Hepatocyte (in vitro differentiated cells): ENCODE measurements at regions not wholly inside any gene's neighbourhood (a gene's known extent, or its start where the extent isn't known, plus 50 kb on each side); places are given as distances from the start of the nearest gene placed in this dataset.

Experiments
- DNase-seq: peaks from one replicate; pipeline ENCODE4 v3.0.0-alpha.2; 2016; ENCODE audit warnings: low spot score
- H2AFZ ChIP-seq: fragments of 200-600 bp; sonication (generic); 2 replicates; pipeline ENCODE4 v1.6.0; 2016; ENCODE audit warnings: antibody characterized with exemption, mild to moderate bottlenecking
- H3K27ac ChIP-seq: fragments of 200-600 bp; sonication (generic); 2 replicates; pipeline ENCODE4 v1.5.1; 2016; ENCODE audit warnings: mild to moderate bottlenecking
- H3K27me3 ChIP-seq: fragments of 200-600 bp; sonication (generic); 2 replicates; pipeline ENCODE4 v1.6.1; 2016
- H3K36me3 ChIP-seq: fragments of 200-600 bp; sonication (generic); replicated peaks from 2 replicates; pipeline ENCODE4 v1.5.1; 2016; ENCODE audit warnings: low read depth; ENCODE audit not compliant: insufficient read depth
- H3K4me1 ChIP-seq: fragments of 200-600 bp; sonication (generic); 2 replicates; pipeline ENCODE4 v1.5.1; 2016; ENCODE audit warnings: mild to moderate bottlenecking, moderate library complexity; ENCODE audit not compliant: insufficient read depth
- H3K4me2 ChIP-seq: fragments of 200-600 bp; sonication (generic); 2 replicates; pipeline ENCODE4 v1.6.0; 2016
- H3K4me3 ChIP-seq: fragments of 200-600 bp; sonication (generic); 2 replicates; pipeline ENCODE4 v1.5.1; 2016; ENCODE audit warnings: mild to moderate bottlenecking
- H3K79me2 ChIP-seq: fragments of 200-600 bp; sonication (generic); 2 replicates; pipeline ENCODE4 v1.6.0; 2017; ENCODE audit warnings: mild to moderate bottlenecking
- H3K9me2 ChIP-seq: fragments of 200-600 bp; sonication (generic); replicated peaks from 2 replicates; pipeline ENCODE4 v1.6.0; 2017; ENCODE audit warnings: mild to moderate bottlenecking; ENCODE audit not compliant: insufficient read depth
- H3K9me3 ChIP-seq: fragments of 200-600 bp; sonication (generic); 2 replicates; pipeline ENCODE4 v1.5.1; 2016; ENCODE audit warnings: low read depth, mild to moderate bottlenecking
- H4K20me1 ChIP-seq: fragments of 200-600 bp; sonication (generic); 2 replicates; pipeline ENCODE4 v1.6.0; 2016; ENCODE audit warnings: mild to moderate bottlenecking; ENCODE audit not compliant: insufficient read depth, poor library complexity, severe bottlenecking
- CTCF ChIP-seq: fragments of 200-600 bp; sonication (generic); IDR thresholded peaks from 2 replicates; pipeline ENCODE4 v1.5.1; 2016; ENCODE audit warnings: antibody characterized with exemption, mild to moderate bottlenecking; ENCODE audit not compliant: poor library complexity
- EZH2 ChIP-seq: fragments of 200-600 bp; sonication (generic); IDR thresholded peaks from 2 replicates; pipeline ENCODE4 v1.6.1; 2016; ENCODE audit warnings: antibody characterized with exemption, mild to moderate bottlenecking, borderline replicate concordance
- EZH2phosphoT487 ChIP-seq: fragments of 200-600 bp; sonication (generic); IDR thresholded peaks from one replicate; pipeline ENCODE4 v1.6.1; 2018; ENCODE audit warnings: antibody characterized with exemption, mild to moderate bottlenecking, low read depth, moderate library complexity; ENCODE audit not compliant: unreplicated experiment, severe bottlenecking
- WGBS: methylation state at CpG from one replicate; pipeline ENCODE4 v1.1.6; 2016; ENCODE audit warnings: low lambda C conversion rate; ENCODE audit errors: missing lambda C conversion rate; 5-methylcytosine and 5-hydroxymethylcytosine counted together

- Histone ChIP-seq H3K27ac (no peak overlapping the region), H3K79me2 (no peaks in the 10 kb centered on the region), H3K36me3 (no peaks in the 10 kb centered on the region), H3K27me3 (no peaks in the 10 kb centered on the region), H3K4me1 (no peaks in the 10 kb centered on the region), H3K9me2 (no peaks in the 10 kb centered on the region), H3K9me3 (no peaks in the 10 kb centered on the region), H3K4me2 (no peak overlapping the region), H2AFZ (no peak overlapping the region), H4K20me1 (no peaks in the 10 kb centered on the region), H3K4me3 (no peak overlapping the region)
- no peak for DNase-seq
- TF ChIP-seq CTCF (no peak), EZH2 (no peak), EZH2phosphoT487 (no peak)
These were observed 208.7 kb upstream of the GLI3 start for GRCh38 chr7:42445691-42446090.

- Histone ChIP-seq H3K79me2 (no peaks in the 10 kb centered on the region), H3K9me3 (peaks cover 9% of the 10 kb centered on the region), H4K20me1 (no peaks in the 10 kb centered on the region), H3K36me3 (no peaks in the 10 kb centered on the region), H3K4me2 (no peak overlapping the region), H3K4me3 (no peak overlapping the region), H3K4me1 (no peaks in the 10 kb centered on the region), H3K9me2 (no peaks in the 10 kb centered on the region), H2AFZ (no peak overlapping the region), H3K27ac (no peak overlapping the region), H3K27me3 (no peaks in the 10 kb centered on the region)
- 99% methylated on average over 5 of the region's 5 CpGs for WGBS
- DNase-seq: no peak
- no peak for TF ChIP-seq EZH2
- no peak for TF ChIP-seq CTCF
These were observed 203.9 kb upstream of the GLI3 start for GRCh38 chr7:42440951-42441350.

GRCh38 chr7:42432644-42433043, 195.6 kb upstream of the GLI3 start:
- H3K79me2 ChIP-seq: no peaks in the 10 kb centered on the region
- 0% methylated on average over 1 of the region's 1 CpG for WGBS
- H3K27ac ChIP-seq: no peak overlapping the region
- no peak overlapping the region for H3K4me3 ChIP-seq
- H3K9me2 ChIP-seq: no peaks in the 10 kb centered on the region
- peaks cover 6% of the 10 kb centered on the region for H3K4me1 ChIP-seq
- H3K27me3 ChIP-seq: no peaks in the 10 kb centered on the region
- peak; percentile 23 for DNase-seq
- H4K20me1 ChIP-seq: no peaks in the 10 kb centered on the region
- no peak overlapping the region for H2AFZ ChIP-seq
- no peaks in the 10 kb centered on the region for H3K36me3 ChIP-seq
- TF ChIP-seq CTCF (no peak), EZH2phosphoT487 (no peak), EZH2 (no peak)
- H3K4me2 ChIP-seq: no peak overlapping the region
- no peaks in the 10 kb centered on the region for H3K9me3 ChIP-seq

GRCh38 chr7:42431873-42432272, 194.9 kb upstream of the GLI3 start:
- H3K79me2 ChIP-seq: no peaks in the 10 kb centered on the region
- no peak overlapping the region for H3K4me2 ChIP-seq
- no peak overlapping the region for H2AFZ ChIP-seq
- H4K20me1 ChIP-seq: no peaks in the 10 kb centered on the region
- no peak for DNase-seq
- no peak overlapping the region for H3K27ac ChIP-seq
- H3K27me3 ChIP-seq: no peaks in the 10 kb centered on the region
- H3K4me3 ChIP-seq: no peak overlapping the region
- no peaks in the 10 kb centered on the region for H3K9me3 ChIP-seq
- H3K9me2 ChIP-seq: no peaks in the 10 kb centered on the region
- H3K4me1 ChIP-seq: peaks cover 6% of the 10 kb centered on the region
- 84% methylated on average over 2 of the region's 2 CpGs for WGBS
- no peaks in the 10 kb centered on the region for H3K36me3 ChIP-seq
- TF ChIP-seq EZH2 (no peak), CTCF (no peak), EZH2phosphoT487 (no peak)
